Upper lobe of left lung (tissue), 6 donors: ENCODE measurements at regions not wholly inside any gene's neighbourhood (a gene's known extent, or its start where the extent isn't known, plus 50 kb on each side); places are given as distances from the start of the nearest gene placed in this dataset.

Experiments used
- ATAC-seq, 2 donors: fragments of 200-7000 bp; cut with Tn5 transposase; one replicate each; pipeline ENCODE4 v1.9.1; 2022; ENCODE audit warnings: mild to moderate bottlenecking in 2 of 2, moderate library complexity in 2 of 2; ENCODE audit not compliant: low FRiP score in 2 of 2
- DNase-seq, 2 donors: peaks; one replicate each; pipeline ENCODE4 v3.0.0-alpha.2; 2019 to 2020
- H3K27ac ChIP-seq, 4 donors: fragments of 200-600 bp; sonication (generic); one replicate each; pipeline ENCODE4 v1.5.1; 2016 to 2019
- H3K27me3 ChIP-seq, 4 donors: fragments of 200-600 bp; sonication (generic); one replicate each; pipeline ENCODE4 v1.5.1; 2017 to 2019
- H3K36me3 ChIP-seq, 4 donors: fragments of 200-600 bp; sonication (generic); one replicate each; pipeline ENCODE4 v1.5.1; 2016 to 2019
- H3K4me1 ChIP-seq, 4 donors: fragments of 200-600 bp; sonication (generic); one replicate each; pipeline ENCODE4 v1.5.1; 2018 to 2019
- H3K4me3 ChIP-seq, 4 donors: fragments of 200-600 bp; sonication (generic); one replicate each; pipeline ENCODE4 v1.5.1; 2017 to 2019; ENCODE audit warnings: mild to moderate bottlenecking in 2 of 4, moderate library complexity in 1 of 4
- H3K9me3 ChIP-seq, 4 donors: fragments of 200-600 bp; sonication (generic); one replicate each; pipeline ENCODE4 v1.5.1; 2018 to 2019
- EP300 ChIP-seq, 4 donors: sonication (generic); formaldehyde crosslinking; IDR thresholded peaks; one replicate each; pipeline ENCODE4 v1.5.1; 2017; ENCODE audit warnings: antibody characterized with exemption in 4 of 4, control low read depth in 2 of 4
- POLR2A ChIP-seq, 4 donors: fragments of 450-650 bp; IDR thresholded peaks; one replicate each; pipeline ENCODE4 v1.5.1; 2016 to 2017; ENCODE audit warnings: antibody characterized with exemption in 4 of 4, mild to moderate bottlenecking in 2 of 4
- POLR2AphosphoS5 ChIP-seq, 2 donors: sonication (generic); formaldehyde crosslinking; IDR thresholded peaks; one replicate each; pipeline ENCODE4 v1.5.1; 2017; ENCODE audit warnings: antibody characterized with exemption in 2 of 2
- WGBS, 2 donors: methylation state at CpG; one replicate each; pipeline ENCODE4 v1.1.5; 2017 to 2018; 5-methylcytosine and 5-hydroxymethylcytosine counted together
- TF ChIP-seq, protein P1 (sequence below), 6 experiments: fragments of 450-650 bp in 4 of 6; fragments of 200-600 bp in 2 of 6; sonication (generic) in 2 of 6; IDR thresholded peaks; one replicate each; pipeline ENCODE4 v1.5.1; 2016 to 2019; ENCODE audit warnings: antibody characterized with exemption in 6 of 6
- donor health status: DM: no; HTN: no; CAD: no; lungs with moderate emphysema.
- donor health status: DM: no; HTN: yes; CAD: no; lungs with severe emphysema.

DNA sequence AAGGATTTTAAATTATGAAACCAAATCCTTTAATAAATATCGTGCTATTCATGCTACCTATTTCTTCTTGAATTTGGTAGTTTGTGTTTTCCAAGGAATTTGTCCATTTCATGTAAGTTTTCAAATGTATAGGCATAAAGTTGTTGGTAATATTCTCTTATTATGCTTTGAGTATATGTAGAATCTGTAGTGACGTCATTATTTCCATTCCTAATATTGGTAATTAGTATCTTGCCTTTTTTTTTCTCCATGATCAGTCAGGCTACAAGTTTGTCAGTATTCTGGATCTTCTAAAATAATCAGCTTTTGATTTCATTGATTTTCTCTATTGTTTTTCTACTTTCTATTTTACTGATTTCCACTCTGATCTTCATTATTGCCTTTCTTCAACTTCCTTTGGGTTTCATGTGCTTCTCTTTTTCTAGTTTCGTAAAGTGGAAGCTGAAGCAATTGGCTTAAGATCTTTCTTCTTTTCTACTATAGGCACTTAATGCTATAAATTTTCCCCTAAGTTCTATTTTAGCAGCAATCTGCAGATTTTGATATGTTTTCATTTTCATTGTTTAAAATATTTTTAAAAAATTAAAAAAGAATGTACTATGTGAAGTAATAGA lies 156.5 kb upstream of the HDAC9 start:
- no peak for ATAC-seq
- WGBS, 2 donors = 85 to 86% methylated on average over 3 of the region's 3 CpGs
- no peaks in the 10 kb centered on the region for H3K4me1 ChIP-seq
- no peaks in the 10 kb centered on the region for H3K27me3 ChIP-seq
- no peaks in the 10 kb centered on the region for H3K9me3 ChIP-seq
- H3K36me3 ChIP-seq = no peaks in the 10 kb centered on the region
- H3K27ac ChIP-seq = no peak overlapping the region
- H3K4me3 ChIP-seq = no peak overlapping the region
- TF ChIP-seq, protein P1, sequence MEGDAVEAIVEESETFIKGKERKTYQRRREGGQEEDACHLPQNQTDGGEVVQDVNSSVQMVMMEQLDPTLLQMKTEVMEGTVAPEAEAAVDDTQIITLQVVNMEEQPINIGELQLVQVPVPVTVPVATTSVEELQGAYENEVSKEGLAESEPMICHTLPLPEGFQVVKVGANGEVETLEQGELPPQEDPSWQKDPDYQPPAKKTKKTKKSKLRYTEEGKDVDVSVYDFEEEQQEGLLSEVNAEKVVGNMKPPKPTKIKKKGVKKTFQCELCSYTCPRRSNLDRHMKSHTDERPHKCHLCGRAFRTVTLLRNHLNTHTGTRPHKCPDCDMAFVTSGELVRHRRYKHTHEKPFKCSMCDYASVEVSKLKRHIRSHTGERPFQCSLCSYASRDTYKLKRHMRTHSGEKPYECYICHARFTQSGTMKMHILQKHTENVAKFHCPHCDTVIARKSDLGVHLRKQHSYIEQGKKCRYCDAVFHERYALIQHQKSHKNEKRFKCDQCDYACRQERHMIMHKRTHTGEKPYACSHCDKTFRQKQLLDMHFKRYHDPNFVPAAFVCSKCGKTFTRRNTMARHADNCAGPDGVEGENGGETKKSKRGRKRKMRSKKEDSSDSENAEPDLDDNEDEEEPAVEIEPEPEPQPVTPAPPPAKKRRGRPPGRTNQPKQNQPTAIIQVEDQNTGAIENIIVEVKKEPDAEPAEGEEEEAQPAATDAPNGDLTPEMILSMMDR (IDR thresholded peaks at IDR 0.05) = no peak
- TF ChIP-seq POLR2A (IDR thresholded peaks at IDR 0.05) (no peak), EP300 (IDR thresholded peaks at IDR 0.05) (no peak), POLR2AphosphoS5 (IDR thresholded peaks at IDR 0.05) (no peak)
- DNase-seq = no peak

DNA sequence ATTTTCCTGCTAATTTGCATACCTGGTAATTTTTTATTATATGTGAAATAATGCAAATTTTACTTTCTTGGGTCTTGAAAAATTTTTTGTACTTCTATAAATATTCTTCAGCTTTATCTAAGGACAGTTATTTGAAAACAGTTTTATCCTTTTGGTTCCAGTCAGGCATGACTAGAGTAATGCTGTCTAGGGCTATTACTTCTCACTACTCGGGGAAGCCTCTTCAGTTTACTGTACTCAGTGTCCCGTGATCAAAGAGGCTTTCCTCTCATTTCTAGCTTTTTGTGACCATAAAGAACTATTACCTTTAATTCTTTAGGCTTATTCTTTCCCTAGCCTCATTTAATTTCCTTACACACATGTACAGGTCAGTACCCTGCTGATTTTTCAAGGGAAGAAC lies 153.8 kb upstream of the HDAC9 start:
- Histone ChIP-seq H3K9me3 (no peaks in the 10 kb centered on the region), H3K4me3 (no peak overlapping the region), H3K27ac (no peak overlapping the region), H3K36me3 (no peaks in the 10 kb centered on the region), H3K27me3 (no peaks in the 10 kb centered on the region), H3K4me1 (no peaks in the 10 kb centered on the region)
- WGBS, 2 donors = 88 to 90% methylated on average over 2 of the region's 2 CpGs
- TF ChIP-seq EP300 (IDR thresholded peaks at IDR 0.05) (no peak), POLR2A (IDR thresholded peaks at IDR 0.05) (no peak), POLR2AphosphoS5 (IDR thresholded peaks at IDR 0.05) (no peak)
- TF ChIP-seq, protein P1 (IDR thresholded peaks at IDR 0.05) = no peak
- DNase-seq (no peak), ATAC-seq (no peak)

DNA sequence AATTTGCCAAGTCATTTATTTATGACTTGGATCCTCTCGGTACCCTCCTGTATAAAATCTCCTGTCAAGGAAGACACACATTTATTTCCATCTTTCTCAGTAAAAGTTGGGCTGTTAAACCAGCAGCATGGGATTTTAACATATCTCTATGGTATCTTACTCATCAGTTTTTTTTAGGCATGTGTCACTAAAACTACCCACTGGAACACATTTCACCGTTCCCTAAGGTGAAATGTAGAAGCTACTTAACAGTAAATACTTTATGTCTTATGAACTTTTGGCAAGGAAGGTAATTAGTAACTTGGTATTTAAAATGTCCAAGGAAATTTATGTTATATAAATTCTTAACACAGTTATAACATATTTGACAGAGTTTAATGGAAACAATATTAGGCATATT lies 152.5 kb upstream of the HDAC9 start:
- no peaks in the 10 kb centered on the region for H3K27me3 ChIP-seq
- no peaks in the 10 kb centered on the region for H3K36me3 ChIP-seq
- H3K4me3 ChIP-seq = no peak overlapping the region
- H3K4me1 ChIP-seq = no peaks in the 10 kb centered on the region
- TF ChIP-seq POLR2AphosphoS5 (IDR thresholded peaks at IDR 0.05) (no peak), EP300 (IDR thresholded peaks at IDR 0.05) (no peak), POLR2A (IDR thresholded peaks at IDR 0.05) (no peak)
- TF ChIP-seq, protein P1 (IDR thresholded peaks at IDR 0.05) = no peak
- DNase-seq (no peak), ATAC-seq (no peak)
- 88 to 91% methylated on average over 2 of the region's 2 CpGs for WGBS, 2 donors
- H3K9me3 ChIP-seq = no peaks in the 10 kb centered on the region
- no peak overlapping the region for H3K27ac ChIP-seq

DNA sequence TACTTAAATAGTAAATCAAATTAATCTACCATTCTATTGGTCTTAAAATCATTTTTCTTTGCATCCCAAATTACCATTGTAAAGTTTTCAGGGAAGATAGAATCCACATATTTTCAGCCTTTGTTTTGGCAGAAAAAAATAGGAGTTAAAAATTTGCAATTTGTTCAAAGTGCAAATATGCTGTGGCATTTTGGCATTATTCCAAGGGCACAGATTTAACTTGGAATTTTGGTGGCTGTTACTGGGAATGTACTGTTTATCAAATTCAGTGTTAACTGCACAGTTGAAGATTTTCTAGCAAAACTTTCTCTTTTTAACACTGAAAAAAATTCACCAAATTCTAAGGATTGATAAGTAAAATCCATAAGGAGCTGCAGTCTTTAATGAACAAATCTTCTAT lies 151.0 kb upstream of the HDAC9 start:
- no peaks in the 10 kb centered on the region for H3K36me3 ChIP-seq
- H3K4me3 ChIP-seq = no peak overlapping the region
- ATAC-seq (no peak), DNase-seq (no peak)
- H3K9me3 ChIP-seq = no peaks in the 10 kb centered on the region
- no peaks in the 10 kb centered on the region for H3K27me3 ChIP-seq
- H3K4me1 ChIP-seq = no peaks in the 10 kb centered on the region
- no peak overlapping the region for H3K27ac ChIP-seq
- TF ChIP-seq, protein P1 (IDR thresholded peaks at IDR 0.05) = no peak
- TF ChIP-seq POLR2AphosphoS5 (IDR thresholded peaks at IDR 0.05) = no peak
- no peak for TF ChIP-seq EP300 (IDR thresholded peaks at IDR 0.05)
- no peak for TF ChIP-seq POLR2A (IDR thresholded peaks at IDR 0.05)

DNA sequence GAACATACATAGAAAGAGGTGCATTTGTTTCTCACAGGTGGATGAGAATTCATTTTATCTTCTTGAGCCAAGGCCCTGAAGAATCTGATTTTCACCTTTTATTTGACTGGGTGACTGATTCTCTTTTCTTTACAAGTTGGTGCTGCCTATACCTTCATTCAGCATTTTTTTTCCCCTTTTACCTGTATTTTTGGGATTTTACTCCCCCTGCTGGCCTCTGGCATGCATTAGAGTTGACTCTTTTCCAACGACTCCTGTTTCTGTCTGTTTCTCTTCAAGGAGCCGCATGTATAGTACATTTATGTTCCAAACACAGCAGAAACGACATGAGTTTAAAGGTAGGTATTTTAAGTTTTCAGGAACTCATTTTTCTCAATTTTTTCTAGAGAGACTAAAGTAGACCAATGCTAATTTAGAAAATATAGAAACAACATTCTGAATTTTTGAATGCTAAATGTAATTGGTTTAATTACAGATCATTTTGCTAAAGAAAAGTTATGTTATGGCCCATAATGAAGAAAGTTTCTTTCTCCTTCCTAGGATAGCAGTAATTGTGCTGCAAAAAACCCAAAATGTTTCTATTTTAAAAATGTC lies 149.8 kb upstream of the HDAC9 start:
- TF ChIP-seq, protein P1 (IDR thresholded peaks at IDR 0.05) = peak; percentile 54 to 70 (median 62)
- no peak for TF ChIP-seq EP300 (IDR thresholded peaks at IDR 0.05)
- 23 to 29% methylated on average over 3 of the region's 3 CpGs for WGBS, 2 donors
- peak in 1 of 2 donors; percentile 63 for ATAC-seq
- H3K4me1 ChIP-seq = no peaks in the 10 kb centered on the region
- H3K27me3 ChIP-seq = no peaks in the 10 kb centered on the region
- no peak for DNase-seq
- H3K9me3 ChIP-seq = no peaks in the 10 kb centered on the region
- no peaks in the 10 kb centered on the region for H3K36me3 ChIP-seq
- H3K4me3 ChIP-seq = no peak overlapping the region
- H3K27ac ChIP-seq = no peak overlapping the region
